ENCODE measurements at regions not wholly inside any gene's neighbourhood (a gene's known extent, or its start where the extent isn't known, plus 50 kb on each side); places are given as distances from the start of the nearest gene placed in this dataset.

- Histone ChIP-seq H3K79me2 (replicated peaks; ENCODE audit: insufficient read depth) (no peaks in the 10 kb centered on the region), H3K36me3 (ENCODE audit: insufficient read depth) (no peaks in the 10 kb centered on the region), H3F3A (replicated peaks; ENCODE audit: low read depth) (no peaks in the 10 kb centered on the region), H3K27me3 (ENCODE audit: insufficient read depth) (no peaks in the 10 kb centered on the region), H3K4me2 (no peak overlapping the region), H3K4me3 (no peak overlapping the region), H3K27ac (ENCODE audit: low read depth) (no peak overlapping the region), H3K9me2 (ENCODE audit: insufficient read depth) (no peaks in the 10 kb centered on the region), H3K4me1 (ENCODE audit: insufficient read depth) (no peaks in the 10 kb centered on the region), H4K20me1 (replicated peaks; ENCODE audit: insufficient read depth) (no peaks in the 10 kb centered on the region), H2AFZ (no peak overlapping the region)
- Mint-ChIP-seq H3K27ac (no peak overlapping the region), H3K36me3 (ENCODE audit: low read depth) (no peaks in the 10 kb centered on the region), H3K9me3 (no peaks in the 10 kb centered on the region), H3K4me3 (no peak overlapping the region), H3K27me3 (ENCODE audit: insufficient read depth, low read depth, poor library complexity) (no peaks in the 10 kb centered on the region), H3K4me1 (peaks cover 5% of the 10 kb centered on the region; the same call in 2 of the 3 replicates)
- ATAC-seq (no peak), DNase-seq (ENCODE audit: low spot score) (no peak)
- TF ChIP-seq ETS1 (IDR thresholded peaks at IDR 0.05) = no peak
- TF ChIP-seq ZNF462 (CRISPR knock-in tag; IDR thresholded peaks at IDR 0.05) = no peak
- TF ChIP-seq POLR2AphosphoS5 (IDR thresholded peaks at IDR 0.05; ENCODE audit: low read depth) = no peak
- no peak for TF ChIP-seq JUNB (IDR thresholded peaks at IDR 0.05; ENCODE audit: unreplicated experiment)
- no peak for TF ChIP-seq ZNF331 (CRISPR knock-in tag; IDR thresholded peaks at IDR 0.05; ENCODE audit: low read depth)
- TF ChIP-seq REST (IDR thresholded peaks at IDR 0.05; ENCODE audit: unreplicated experiment) = no peak
- no peak for TF ChIP-seq EZH2 (IDR thresholded peaks at IDR 0.05; ENCODE audit: low read depth, unreplicated experiment)
Observed at GRCh38 chr5:145228564-145228963, 606.6 kb downstream of the PRELID2 start.

All from GM23338 (cell line).